Right lobe of liver (tissue), 4 donors: ENCODE measurements at regions not wholly inside any gene's neighbourhood (a gene's known extent, or its start where the extent isn't known, plus 50 kb on each side); places are given as distances from the start of the nearest gene placed in this dataset.

Experiments
- POLR2A ChIP-seq: fragments of 450-650 bp; IDR thresholded peaks from one replicate; pipeline ENCODE4 v1.6.1; 2017; ENCODE audit warnings: antibody characterized with exemption, mild to moderate bottlenecking
- TF ChIP-seq, protein P1 (sequence below), 4 donors: fragments of 200-600 bp in 3 of 4; fragments of 450-650 bp in 1 of 4; IDR thresholded peaks; one replicate each; pipeline versions ENCODE4 v1.5.1 to v1.8.0; 2016 to 2022; ENCODE audit warnings: antibody characterized with exemption in 4 of 4, mild to moderate bottlenecking in 2 of 4
- donor health status: DM: no; HTN: no; CAD: no.
- donor health status: DM: no; HTN: no; CAD: no.
- donor health status: DM: no; HTN: yes; CAD: no.

GRCh38 chr9:84394036-84394435, 53.5 kb upstream of the SLC28A3 start:
- TF ChIP-seq POLR2A: no peak
- TF ChIP-seq, protein P1, sequence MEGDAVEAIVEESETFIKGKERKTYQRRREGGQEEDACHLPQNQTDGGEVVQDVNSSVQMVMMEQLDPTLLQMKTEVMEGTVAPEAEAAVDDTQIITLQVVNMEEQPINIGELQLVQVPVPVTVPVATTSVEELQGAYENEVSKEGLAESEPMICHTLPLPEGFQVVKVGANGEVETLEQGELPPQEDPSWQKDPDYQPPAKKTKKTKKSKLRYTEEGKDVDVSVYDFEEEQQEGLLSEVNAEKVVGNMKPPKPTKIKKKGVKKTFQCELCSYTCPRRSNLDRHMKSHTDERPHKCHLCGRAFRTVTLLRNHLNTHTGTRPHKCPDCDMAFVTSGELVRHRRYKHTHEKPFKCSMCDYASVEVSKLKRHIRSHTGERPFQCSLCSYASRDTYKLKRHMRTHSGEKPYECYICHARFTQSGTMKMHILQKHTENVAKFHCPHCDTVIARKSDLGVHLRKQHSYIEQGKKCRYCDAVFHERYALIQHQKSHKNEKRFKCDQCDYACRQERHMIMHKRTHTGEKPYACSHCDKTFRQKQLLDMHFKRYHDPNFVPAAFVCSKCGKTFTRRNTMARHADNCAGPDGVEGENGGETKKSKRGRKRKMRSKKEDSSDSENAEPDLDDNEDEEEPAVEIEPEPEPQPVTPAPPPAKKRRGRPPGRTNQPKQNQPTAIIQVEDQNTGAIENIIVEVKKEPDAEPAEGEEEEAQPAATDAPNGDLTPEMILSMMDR (IDR thresholded peaks at IDR 0.05): no peak
